A673 (cell line): ENCODE measurements at regions not wholly inside any gene's neighbourhood (a gene's known extent, or its start where the extent isn't known, plus 50 kb on each side); places are given as distances from the start of the nearest gene placed in this dataset.

ENCODE experiments used
- BruUV-seq: library from RNA; stranded (reverse); fragments of 400-500 nt; replicated peaks from 2 replicates; lab custom pipeline; 2021; lab: Mats Ljungman, UMichigan
- CTCF ChIA-PET: fragments of 300-600 bp; sonication (Branson Sonifier 250); formaldehyde crosslinking; loops from one replicate; lab custom pipeline; 2022; ENCODE audit warnings: antibody characterized with exemption; lab: Charles Lee
- POLR2A ChIA-PET: fragments of 300-600 bp; sonication (Branson Sonifier 250); formaldehyde crosslinking; loops from one replicate; lab custom pipeline; 2022; ENCODE audit warnings: antibody characterized with exemption; ENCODE audit not compliant: low non-redundant PET; lab: Charles Lee
- DNase-seq: peaks from one replicate; pipeline ENCODE4 v3.0.0-alpha.2; 2015; ENCODE audit warnings: low spot score
- H3K27ac ChIP-seq: fragments of 200-600 bp; sonication (generic); 2 replicates; pipeline ENCODE4 v1.5.1; 2016; ENCODE audit warnings: mixed run types, low read depth, mild to moderate bottlenecking, mixed read lengths, antibody characterized with exemption, low read length; ENCODE audit not compliant: poor library complexity, severe bottlenecking
- H3K27me3 ChIP-seq: fragments of 200-600 bp; sonication (generic); replicated peaks from 2 replicates; pipeline ENCODE4 v1.6.1; 2017; ENCODE audit warnings: mixed run types, low read depth, mild to moderate bottlenecking, mixed read lengths, antibody characterized with exemption, low read length; ENCODE audit not compliant: insufficient read depth, poor library complexity
- H3K36me3 ChIP-seq: fragments of 200-600 bp; sonication (generic); 2 replicates; pipeline ENCODE4 v1.6.1; 2016; ENCODE audit warnings: mixed run types, mild to moderate bottlenecking, mixed read lengths, antibody characterized with exemption, low read length; ENCODE audit not compliant: insufficient read depth, poor library complexity, severe bottlenecking
- H3K4me1 ChIP-seq: fragments of 200-600 bp; sonication (generic); 2 replicates; pipeline ENCODE4 v1.6.1; 2017; ENCODE audit warnings: mixed run types, mild to moderate bottlenecking, mixed read lengths, antibody characterized with exemption, low read length; ENCODE audit not compliant: insufficient read depth, poor library complexity, severe bottlenecking
- H3K4me3 ChIP-seq: fragments of 200-600 bp; sonication (generic); 2 replicates; pipeline ENCODE4 v1.5.1; 2016; ENCODE audit warnings: low read depth, mixed run types, mild to moderate bottlenecking, mixed read lengths, low read length; ENCODE audit not compliant: poor library complexity, severe bottlenecking
- H3K9me3 ChIP-seq: fragments of 200-600 bp; sonication (generic); 2 replicates; pipeline ENCODE4 v1.6.1; 2016; ENCODE audit warnings: mixed run types, low read depth, mild to moderate bottlenecking, mixed read lengths, antibody characterized with exemption, low read length; ENCODE audit not compliant: poor library complexity, severe bottlenecking
- EZH2 ChIP-seq: fragments of 200-600 bp; sonication (generic); IDR thresholded peaks from 2 replicates; pipeline ENCODE4 v1.6.1; 2017; ENCODE audit warnings: borderline replicate concordance, low read depth, mild to moderate bottlenecking, mixed read lengths, antibody characterized with exemption, low read length; ENCODE audit not compliant: poor library complexity, severe bottlenecking
- intact Hi-C: fragments of 100-400 bp; cut with micrococcal nuclease; formaldehyde crosslinking; loops from one replicate; pipeline ENCODE4 v1.10.0; 2022; ENCODE audit not compliant: unreplicated experiment
- TF ChIP-seq, protein P1 (sequence below): fragments of 300-800, 200-600 bp; sonication (generic); conservative IDR thresholded peaks from 2 replicates; pipeline ENCODE4 v1.5.1; 2017; ENCODE audit warnings: low read depth, mild to moderate bottlenecking, antibody characterized with exemption, low read length, moderate library complexity, mixed read lengths

DNA sequence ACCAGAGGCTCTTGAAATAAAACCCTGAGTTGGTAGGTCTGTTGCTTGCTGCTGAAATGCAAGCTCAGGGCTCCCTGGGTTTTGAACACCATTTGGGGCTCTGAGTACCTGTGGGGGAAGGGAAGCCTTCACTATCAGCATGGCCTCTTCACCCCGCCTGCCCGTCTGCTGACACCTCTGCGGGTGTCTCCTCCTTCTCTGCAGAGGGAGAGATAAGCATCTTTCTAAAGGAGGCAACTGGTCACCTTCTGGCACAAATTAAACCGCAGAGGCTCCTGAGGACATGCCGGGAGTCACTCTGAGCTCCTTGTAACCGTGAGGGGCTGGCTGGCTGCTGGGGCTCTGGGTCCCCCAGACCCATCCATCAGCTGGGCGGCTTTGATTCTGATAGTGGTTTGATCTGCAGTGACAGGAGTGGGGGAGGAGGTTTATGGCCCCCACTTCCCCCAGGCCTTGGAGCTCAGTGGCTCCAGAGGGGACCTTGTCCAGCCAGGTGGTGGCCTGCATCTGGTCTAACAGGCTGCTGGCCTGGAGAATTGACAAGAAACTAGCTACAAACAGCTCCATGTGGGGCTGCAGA is 123.5 kb downstream of the IRF8 start:
- H3K4me1 ChIP-seq: no peaks in the 10 kb centered on the region
- ChIA-PET POLR2A (no interaction called here), CTCF (no interaction called here)
- TF ChIP-seq, protein P1, sequence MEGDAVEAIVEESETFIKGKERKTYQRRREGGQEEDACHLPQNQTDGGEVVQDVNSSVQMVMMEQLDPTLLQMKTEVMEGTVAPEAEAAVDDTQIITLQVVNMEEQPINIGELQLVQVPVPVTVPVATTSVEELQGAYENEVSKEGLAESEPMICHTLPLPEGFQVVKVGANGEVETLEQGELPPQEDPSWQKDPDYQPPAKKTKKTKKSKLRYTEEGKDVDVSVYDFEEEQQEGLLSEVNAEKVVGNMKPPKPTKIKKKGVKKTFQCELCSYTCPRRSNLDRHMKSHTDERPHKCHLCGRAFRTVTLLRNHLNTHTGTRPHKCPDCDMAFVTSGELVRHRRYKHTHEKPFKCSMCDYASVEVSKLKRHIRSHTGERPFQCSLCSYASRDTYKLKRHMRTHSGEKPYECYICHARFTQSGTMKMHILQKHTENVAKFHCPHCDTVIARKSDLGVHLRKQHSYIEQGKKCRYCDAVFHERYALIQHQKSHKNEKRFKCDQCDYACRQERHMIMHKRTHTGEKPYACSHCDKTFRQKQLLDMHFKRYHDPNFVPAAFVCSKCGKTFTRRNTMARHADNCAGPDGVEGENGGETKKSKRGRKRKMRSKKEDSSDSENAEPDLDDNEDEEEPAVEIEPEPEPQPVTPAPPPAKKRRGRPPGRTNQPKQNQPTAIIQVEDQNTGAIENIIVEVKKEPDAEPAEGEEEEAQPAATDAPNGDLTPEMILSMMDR: no peak
- no peak for TF ChIP-seq EZH2
- no peak overlapping the region for H3K4me3 ChIP-seq
- H3K9me3 ChIP-seq: peaks cover 28% of the 10 kb centered on the region
- intact Hi-C loops: no loop called here
- no peaks in the 10 kb centered on the region for H3K36me3 ChIP-seq
- no peak for DNase-seq
- peaks cover 59% of the 10 kb centered on the region for H3K27me3 ChIP-seq
- BruUV-seq: no TSS peak
- H3K27ac ChIP-seq: no peak overlapping the region

DNA sequence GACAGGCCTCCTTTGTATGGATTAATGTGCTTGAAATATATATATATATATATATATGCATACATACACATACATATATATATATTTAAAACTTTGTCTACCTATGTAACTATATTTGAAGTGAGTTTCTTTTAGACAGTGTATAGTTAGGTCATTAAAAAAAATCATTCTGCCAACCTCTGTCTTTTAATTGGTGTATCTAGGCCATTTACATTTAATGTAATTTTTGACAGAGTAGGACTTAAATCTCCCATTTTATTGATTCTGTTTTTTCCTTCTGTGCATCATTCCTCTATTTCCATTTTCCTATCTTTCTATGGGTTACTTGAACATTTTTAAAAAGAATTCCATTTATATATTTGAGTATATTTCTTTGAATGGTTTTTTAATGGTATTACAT is 125.2 kb downstream of the IRF8 start:
- intact Hi-C loops: no loop called here
- Histone ChIP-seq H3K27me3 (peaks cover 50% of the 10 kb centered on the region), H3K27ac (no peak overlapping the region), H3K36me3 (no peaks in the 10 kb centered on the region), H3K4me1 (no peaks in the 10 kb centered on the region), H3K4me3 (no peak overlapping the region), H3K9me3 (peaks cover 24% of the 10 kb centered on the region)
- BruUV-seq: no TSS peak
- TF ChIP-seq, protein P1: no peak
- TF ChIP-seq EZH2: no peak
- ChIA-PET POLR2A (no interaction called here), CTCF (interaction anchor here (1.0 kb wide), 1 partner anchor 205 kb away, joined by 8 read pairs; no protein-coding TSS in a partner anchor)
- no peak for DNase-seq

DNA sequence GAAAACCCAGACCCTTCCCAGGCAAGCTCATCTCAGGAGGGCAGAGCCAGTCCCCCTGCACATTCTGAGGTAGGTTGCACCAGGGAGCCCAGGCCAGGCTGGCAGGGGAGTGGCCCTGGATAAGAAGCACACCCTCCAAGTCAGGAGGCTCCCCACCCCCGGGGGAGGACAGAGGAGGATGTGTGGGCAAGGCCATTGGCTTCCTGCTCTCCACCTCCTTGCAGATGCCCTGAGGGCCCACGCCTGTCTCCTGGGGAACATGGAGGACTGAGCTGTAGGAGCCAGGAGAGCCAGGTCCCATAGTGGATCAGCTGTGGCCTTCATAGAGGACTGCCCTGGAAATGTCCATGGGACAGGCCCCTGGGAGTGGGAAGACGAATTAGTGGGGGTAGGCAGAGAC is 126.7 kb downstream of the IRF8 start:
- no peak for DNase-seq
- Histone ChIP-seq H3K36me3 (no peaks in the 10 kb centered on the region), H3K27ac (no peak overlapping the region), H3K4me3 (no peak overlapping the region), H3K9me3 (peaks cover 15% of the 10 kb centered on the region), H3K4me1 (peaks cover 3% of the 10 kb centered on the region), H3K27me3 (peaks cover 51% of the 10 kb centered on the region)
- POLR2A ChIA-PET: no interaction called here
- BruUV-seq: no TSS peak
- CTCF ChIA-PET: no interaction called here
- intact Hi-C loops: no loop called here
- no peak for TF ChIP-seq EZH2
- TF ChIP-seq, protein P1: no peak
